ENCODE measurements at regions not wholly inside any gene's neighbourhood (a gene's known extent, or its start where the extent isn't known, plus 50 kb on each side); places are given as distances from the start of the nearest gene placed in this dataset.

GRCh38 chr5:74372051-74372450 lies 268.5 kb downstream of the ENC1 start:
- DNase-seq: no peak

- no peak for DNase-seq
Observed at GRCh38 chr5:74371621-74372020, 268.9 kb downstream of the ENC1 start.

GRCh38 chr5:74370168-74370567 lies 270.4 kb downstream of the ENC1 start:
- no peak for DNase-seq

GRCh38 chr5:74369173-74369572 lies 271.4 kb downstream of the ENC1 start:
- no peak for DNase-seq

- no peak for DNase-seq
Observed at GRCh38 chr5:74367934-74368333, 272.6 kb downstream of the ENC1 start.

- DNase-seq: no peak
Observed at GRCh38 chr5:74367241-74367733, 273.2 kb downstream of the ENC1 start.

- no peak for DNase-seq
Observed at GRCh38 chr5:74365723-74366122, 274.8 kb downstream of the ENC1 start.

- no peak for DNase-seq
Observed at GRCh38 chr5:74364507-74364906, 276.0 kb downstream of the ENC1 start.

GRCh38 chr5:74363603-74364205 lies 276.8 kb downstream of the ENC1 start:
- no peak for DNase-seq

- DNase-seq: no peak
Observed at GRCh38 chr5:74361406-74362358, 278.8 kb downstream of the ENC1 start.

- no peak for DNase-seq
Observed at GRCh38 chr5:74360535-74361210, 279.9 kb downstream of the ENC1 start.

GRCh38 chr5:74357827-74358226 lies 282.7 kb downstream of the ENC1 start:
- DNase-seq: no peak

- DNase-seq: no peak
Observed at GRCh38 chr5:74356009-74356695, 284.4 kb downstream of the ENC1 start.

- DNase-seq: no peak
Observed at GRCh38 chr5:74355041-74355824, 285.3 kb downstream of the ENC1 start.

GRCh38 chr5:74352256-74352655 lies 288.3 kb downstream of the ENC1 start:
- DNase-seq: no peak

GRCh38 chr5:74342948-74343682 lies 297.4 kb downstream of the ENC1 start:
- DNase-seq: peak; percentile 43

- DNase-seq: no peak
Observed at GRCh38 chr5:74342182-74342581, 298.3 kb downstream of the ENC1 start.

- no peak for DNase-seq
Observed at GRCh38 chr5:74341221-74341620, 299.3 kb downstream of the ENC1 start.

- no peak for DNase-seq
Observed at GRCh38 chr5:74340476-74340875, 300.1 kb downstream of the ENC1 start.

- DNase-seq: no peak
Observed at GRCh38 chr5:74337984-74338310, 302.6 kb downstream of the ENC1 start.

- no peak for DNase-seq
Observed at GRCh38 chr5:74337254-74337983, 303.1 kb downstream of the ENC1 start.
